Mucosa of gallbladder (tissue), 1 donor: ENCODE measurements at regions not wholly inside any gene's neighbourhood (a gene's known extent, or its start where the extent isn't known, plus 50 kb on each side); places are given as distances from the start of the nearest gene placed in this dataset.

Experiments used
- DNase-seq: peaks from one replicate; pipeline ENCODE4 v3.0.0-alpha.2; 2020; ENCODE audit warnings: low spot score
- donor health status: DM: no; HTN: no; CAD: no.

DNA sequence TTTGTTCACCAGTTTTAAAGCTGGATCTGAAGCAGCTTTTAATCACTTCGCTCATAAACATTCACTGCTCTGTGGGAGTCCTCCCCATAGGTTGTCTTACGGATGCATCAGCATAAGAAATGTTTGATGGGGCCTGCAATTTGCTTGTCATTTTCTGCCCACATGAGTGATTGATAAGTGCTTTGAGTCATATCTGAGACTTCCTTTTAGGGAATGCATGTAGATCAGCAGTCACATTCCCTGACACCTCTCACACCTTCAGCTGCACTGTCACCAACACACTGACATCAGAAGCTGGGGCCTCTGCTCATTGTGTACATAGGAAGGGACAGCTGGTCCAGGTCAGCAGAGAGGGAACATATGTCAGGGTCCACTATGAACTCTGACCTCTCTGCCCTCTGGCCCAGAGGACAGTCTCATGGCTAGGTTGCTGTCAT, 84.1 kb upstream of the SPATA31D4 start:
- DNase-seq = no peak

DNA sequence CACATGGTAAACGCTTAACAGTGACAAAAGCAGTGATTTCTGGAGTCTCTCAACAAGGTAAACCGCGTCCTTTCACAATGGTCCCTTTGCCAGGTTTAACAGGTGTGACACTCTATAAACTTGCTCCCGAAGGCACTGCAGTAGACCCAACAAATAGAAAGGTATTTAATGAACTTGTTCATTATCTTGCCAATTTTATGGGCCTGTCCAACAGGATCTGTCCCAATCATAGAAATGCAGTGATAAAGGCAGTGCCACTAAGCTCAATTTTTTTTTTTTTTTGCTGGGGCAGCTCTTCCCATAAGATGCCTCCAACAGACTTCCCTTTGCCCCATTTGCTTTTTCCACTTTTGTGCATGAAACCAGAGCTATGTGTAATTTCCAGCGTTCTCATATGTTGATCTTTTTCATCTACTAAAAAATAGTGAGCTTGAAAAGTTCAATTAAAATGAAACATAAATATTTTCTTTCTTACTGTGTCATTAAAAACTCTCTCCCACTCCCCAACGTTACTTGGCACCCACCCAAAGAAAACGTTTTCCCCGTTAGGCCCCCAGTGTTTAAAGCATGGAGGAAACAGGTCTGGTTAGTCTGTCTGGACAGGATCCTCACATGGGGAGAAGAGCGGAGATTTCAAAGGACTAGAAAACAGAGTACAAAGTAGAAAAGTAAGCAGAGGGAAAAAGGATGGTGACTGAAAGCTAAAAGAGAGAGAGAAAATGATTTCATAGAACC, 80.9 kb upstream of the SPATA31D4 start:
- no peak for DNase-seq

DNA sequence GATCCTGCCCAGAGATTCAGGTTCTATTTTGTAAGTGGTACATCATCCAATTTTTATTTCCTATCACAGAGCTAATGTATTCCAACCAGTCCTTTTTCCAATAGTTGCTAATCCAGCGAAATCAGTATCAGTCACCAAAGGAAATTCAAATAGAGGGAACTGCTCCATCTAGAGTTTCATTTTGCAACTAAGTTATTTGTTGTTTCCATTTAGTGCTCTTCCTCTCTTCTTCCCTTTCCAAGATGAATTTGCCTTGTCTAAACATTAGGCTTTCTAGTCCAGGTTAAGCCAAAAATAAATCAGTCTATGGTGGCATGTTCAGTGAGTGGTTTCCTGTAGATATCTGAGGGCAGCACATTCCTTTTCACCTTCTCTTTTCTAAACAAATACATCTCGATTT, 79.8 kb upstream of the SPATA31D4 start:
- DNase-seq = no peak

DNA sequence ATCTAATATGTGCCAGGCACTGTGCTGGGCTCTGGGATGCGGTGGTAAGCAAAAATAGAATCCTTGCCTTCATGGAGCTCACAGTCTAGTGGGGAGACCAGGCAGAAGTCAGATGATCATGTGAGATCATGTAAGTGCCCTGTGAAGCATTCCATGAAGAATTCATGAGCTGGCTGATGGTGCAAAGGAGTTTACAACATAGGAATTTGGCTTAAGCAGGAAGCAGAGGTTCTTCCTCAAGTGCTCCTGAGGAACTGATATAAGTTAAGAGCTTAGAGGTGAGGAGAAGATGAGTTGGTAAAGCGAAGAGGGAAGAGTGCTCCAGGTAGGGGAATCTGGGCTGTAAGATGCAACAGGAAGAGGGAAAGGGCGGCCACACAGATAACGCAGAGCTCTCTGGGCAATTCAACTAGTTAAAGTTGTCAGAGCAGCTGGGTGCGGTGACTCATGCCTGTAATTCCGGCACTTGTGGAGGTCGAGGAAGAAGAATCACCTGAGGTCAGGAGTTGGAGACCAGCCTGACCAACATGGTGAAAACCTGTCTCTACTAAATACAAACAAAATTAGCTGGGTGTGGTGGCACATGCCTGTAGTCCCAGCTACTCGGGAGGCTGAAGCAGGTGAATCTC, 78.5 kb upstream of the SPATA31D4 start:
- DNase-seq = no peak

DNA sequence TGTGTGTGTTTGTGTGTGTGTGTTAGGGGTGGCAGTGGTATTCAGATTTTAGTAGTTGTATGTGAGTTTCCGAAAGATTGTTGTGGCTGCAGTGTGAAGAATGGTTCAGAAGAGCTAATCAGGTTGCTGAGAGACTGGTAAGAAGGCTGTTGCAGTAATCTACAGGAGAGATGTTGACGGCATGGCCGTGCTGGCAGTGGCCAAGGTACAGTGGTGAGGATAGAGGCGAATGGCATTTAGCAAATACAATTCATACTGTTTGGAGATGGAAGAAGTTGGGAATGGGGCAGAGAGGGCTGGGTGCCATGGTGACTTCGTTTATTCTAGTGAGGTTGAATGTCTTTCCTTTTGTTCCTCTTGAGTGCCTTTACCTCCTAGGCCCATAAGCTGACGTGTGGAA, 77.5 kb upstream of the SPATA31D4 start:
- no peak for DNase-seq

DNA sequence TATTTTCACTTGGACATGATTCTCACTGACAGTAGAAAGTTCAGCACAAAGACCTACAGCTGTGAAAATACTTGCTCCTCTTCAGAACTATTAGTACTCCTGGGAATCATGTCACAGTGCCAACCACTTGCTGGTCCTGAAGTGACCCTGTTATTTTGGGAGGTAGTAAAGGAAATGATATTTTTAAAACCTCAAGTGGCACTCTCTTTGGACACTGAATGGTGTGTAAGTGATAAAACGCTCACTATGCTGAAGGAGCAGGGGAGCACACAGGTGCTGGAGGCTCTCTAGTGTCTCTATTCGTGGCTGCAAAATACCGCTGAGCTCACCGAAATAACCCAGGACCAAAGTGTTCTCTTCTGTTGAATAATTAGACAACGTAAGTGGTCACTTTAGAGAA, 76.9 kb upstream of the SPATA31D4 start:
- no peak for DNase-seq

DNA sequence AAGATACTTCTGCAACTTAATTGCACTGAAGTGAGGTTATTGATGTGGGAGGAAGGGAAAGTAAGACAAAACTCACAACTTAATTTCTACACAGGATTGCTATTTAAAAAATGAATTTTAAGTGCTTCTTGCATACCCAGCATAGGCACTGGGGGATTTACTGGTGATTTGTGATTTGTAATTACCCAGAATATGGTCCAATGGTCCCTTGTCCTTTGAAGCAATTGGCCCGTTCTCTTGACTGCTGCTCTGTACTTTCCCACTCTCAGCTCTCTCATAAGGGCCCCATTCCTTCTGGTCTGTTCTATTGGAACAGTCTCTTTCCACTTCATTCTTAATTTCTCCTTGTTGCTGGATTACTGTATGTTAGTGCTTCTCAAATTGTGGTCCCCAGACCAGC, 75.4 kb upstream of the SPATA31D4 start:
- DNase-seq = no peak

DNA sequence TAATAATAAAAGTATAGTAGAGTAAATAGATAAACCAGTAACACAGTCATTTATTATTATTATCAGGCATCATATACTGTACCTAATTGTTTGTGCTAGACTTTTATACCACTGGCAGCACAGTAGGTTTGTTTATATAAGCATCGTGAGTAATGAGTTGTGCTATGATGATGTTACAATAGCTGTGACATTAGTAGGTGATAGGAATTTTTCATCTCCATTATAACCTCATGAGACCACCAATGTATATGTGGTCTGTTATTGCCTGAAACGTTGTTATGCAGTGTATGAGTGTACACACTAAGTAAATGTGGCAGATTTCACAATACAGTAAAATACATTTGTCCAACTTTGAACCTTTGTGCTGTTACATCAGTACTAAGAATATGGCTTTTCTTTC, 72.7 kb upstream of the SPATA31D4 start:
- DNase-seq = no peak

DNA sequence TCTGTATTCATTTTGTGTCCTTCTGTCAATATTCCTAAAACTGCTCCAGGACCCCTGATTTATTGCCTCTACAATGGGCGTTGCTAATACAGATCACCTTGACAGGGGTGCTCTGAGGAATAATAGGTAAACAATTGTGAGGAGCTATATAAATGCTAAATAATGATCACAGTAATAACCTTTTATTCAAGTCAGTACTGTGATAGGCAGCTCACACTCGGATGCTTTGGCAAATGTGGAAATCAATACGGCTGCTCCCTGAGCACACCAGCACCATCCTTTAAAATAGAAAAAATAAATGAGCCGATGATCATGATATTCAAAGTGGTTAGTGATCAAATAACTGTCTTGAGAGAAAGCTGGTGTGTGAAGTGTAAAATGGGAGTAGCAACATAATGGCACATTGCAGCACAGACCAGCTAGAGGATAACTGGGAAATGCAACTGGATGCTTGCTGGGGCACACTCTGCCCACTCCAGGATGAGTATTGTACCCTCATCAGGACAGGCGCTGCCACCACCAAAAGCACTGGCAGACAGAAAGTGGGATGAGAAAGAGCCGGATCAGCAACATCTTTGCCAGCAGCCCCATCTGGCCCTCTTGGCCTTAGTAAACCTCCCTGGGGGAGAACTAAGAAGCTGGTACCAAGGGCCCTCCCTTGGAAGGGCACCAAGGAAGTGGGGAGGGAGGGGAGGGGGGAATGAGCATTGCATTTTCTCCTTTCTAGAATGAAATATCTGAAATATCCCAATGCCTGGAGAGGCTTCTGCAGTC, 69.4 kb upstream of the SPATA31D4 start:
- DNase-seq = no peak

DNA sequence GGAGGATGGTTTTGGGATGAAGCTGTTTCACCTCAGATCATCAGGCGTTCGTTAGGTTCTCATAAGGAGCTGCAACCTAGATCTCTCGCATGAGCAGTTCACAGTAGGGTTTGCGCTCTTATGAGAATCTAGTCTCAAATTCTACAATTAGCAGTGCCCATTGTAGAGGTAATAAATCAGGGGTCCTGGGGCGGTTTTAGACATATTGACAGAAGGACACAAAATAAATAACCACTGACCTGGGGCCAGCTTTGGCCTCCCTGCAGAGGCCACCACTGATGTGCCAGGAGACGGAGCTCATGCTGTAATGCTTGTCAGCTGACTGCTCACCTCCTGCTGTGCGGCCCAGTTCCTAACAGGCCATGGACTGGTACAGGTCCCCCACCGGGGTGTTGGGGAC, 67.6 kb upstream of the SPATA31D4 start:
- no peak for DNase-seq

DNA sequence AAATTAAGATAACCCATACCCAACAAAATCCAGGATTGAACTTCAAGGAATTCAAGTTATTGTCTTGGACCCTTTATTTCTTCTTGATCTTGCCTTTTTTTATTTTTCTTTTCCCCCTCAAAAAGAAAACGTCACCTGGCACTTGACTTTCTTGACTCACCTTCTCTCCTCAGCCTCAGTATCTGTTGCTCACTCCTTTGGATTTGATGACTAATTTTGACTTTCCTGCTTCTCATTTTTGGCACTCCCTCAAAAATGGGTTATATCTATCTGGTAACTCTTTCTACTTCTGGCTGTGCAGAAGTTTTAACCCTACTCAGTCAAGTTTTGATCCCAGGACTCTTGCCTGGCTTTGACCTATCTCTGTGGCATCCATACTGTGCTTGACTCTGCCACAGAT, 66.6 kb upstream of the SPATA31D4 start:
- DNase-seq = no peak

DNA sequence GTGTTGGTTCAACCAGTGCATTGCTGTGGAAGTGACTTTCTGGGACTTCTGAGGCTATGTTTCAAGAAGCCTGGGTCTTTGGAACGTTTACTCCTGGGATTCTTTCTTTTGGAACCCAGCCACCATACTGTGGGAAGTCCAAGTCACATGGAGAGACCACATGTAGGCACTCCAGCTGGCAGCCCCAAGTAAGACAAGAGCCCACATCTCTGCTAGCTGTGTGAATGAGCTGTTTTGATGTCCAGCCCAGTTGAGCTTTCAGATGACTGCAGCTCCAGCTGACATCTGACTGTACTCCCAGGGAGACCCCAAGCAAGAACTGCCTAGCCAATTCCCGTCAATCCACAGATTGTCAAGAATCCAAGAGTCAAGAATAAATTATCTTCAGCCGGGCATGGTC, 60.1 kb upstream of the SPATA31D4 start:
- DNase-seq = no peak

DNA sequence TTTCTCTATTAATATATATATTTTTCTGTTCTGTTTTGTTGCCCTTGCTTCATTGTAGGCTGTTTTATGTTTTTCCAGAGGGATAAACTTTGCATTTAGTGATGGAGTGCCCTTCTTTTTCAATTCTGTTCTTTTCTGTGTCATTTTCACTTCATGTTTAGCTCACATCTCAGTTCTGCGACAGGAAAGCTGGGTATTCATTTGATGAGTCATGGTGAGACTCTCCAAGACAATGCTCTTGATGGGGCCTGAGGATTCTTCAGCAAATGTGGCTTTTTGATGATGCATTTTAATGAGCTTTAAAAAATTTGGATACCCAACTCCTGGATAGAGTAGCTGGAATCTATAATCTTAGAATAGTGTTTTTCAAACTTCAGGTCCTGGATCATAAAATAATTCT, 56.5 kb upstream of the SPATA31D4 start:
- DNase-seq = no peak

DNA sequence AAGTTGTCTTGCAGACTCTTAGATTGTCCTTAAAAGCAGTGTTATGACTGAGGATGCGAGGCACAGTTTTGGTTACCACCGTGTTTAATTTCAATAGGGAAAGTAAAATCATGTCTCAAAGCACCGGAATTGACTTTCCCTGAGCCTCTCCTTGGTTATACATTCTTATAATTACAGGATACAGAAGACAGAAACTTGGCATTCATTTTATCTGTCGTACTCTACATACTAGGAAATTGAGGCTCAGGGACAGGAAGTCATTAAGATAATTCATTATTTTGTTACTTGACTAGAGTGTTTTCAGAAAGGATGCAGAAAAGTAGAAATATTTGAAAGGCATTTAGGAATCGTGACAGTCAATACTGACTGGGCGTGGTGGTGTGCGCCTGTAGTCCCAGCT, 54.0 kb upstream of the SPATA31D4 start:
- DNase-seq = no peak

DNA sequence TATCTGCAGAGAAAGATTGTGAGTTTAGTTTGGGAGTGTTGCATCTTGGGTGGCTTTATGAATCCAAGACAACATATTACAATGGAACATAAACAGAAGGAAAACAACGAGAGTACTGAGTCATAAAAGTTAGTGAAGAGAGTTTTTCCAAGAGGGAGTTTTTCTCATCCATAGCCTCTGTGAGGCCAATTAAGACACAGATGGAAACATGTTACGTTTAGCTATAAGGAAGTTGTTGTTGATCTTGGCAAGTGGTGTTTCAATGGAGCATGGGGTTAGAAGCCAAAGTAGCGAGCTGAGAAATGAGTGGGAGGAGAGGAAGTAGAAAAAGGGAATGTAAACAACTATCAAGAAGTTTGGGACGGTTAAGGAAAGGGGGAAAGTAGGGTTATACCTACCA, 53.3 kb upstream of the SPATA31D4 start:
- DNase-seq = no peak

DNA sequence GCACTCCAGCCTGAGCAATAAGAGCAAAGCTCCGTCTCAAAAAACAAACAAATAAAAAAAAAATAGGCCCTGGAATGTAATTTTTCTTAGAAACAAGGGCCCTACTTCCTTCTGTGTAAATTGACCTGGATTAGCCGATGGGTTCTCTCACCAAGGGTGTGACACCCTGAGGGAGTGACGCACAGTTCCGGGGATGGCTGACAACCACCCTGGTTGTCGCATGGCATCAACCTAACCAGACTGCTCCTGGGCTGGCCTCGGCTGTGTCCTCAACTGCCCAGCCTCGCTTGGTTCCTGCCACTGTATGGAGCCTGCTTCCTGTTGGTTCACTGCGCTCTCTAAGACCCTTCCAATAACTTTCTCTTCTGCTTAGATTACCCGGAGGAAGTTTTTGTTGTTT, 51.2 kb upstream of the SPATA31D4 start:
- no peak for DNase-seq
